Tibial nerve (tissue), 3 donors: ENCODE measurements at regions not wholly inside any gene's neighbourhood (a gene's known extent, or its start where the extent isn't known, plus 50 kb on each side); places are given as distances from the start of the nearest gene placed in this dataset.

Source experiments
- CTCF ChIP-seq, 5 experiments: fragments of 200-600 bp in 3 of 5; fragments of 450-650 bp in 2 of 5; sonication (generic) in 3 of 5; IDR thresholded peaks; one replicate each; pipeline ENCODE4 v1.5.1; 2016 to 2019; ENCODE audit warnings: antibody characterized with exemption in 5 of 5, mild to moderate bottlenecking in 3 of 5, moderate library complexity in 2 of 5
- POLR2A ChIP-seq, 2 donors: fragments of 450-650 bp; IDR thresholded peaks; one replicate each; pipeline ENCODE4 v1.6.1; 2017; ENCODE audit warnings: antibody characterized with exemption in 2 of 2, mild to moderate bottlenecking in 2 of 2, moderate library complexity in 2 of 2

DNA sequence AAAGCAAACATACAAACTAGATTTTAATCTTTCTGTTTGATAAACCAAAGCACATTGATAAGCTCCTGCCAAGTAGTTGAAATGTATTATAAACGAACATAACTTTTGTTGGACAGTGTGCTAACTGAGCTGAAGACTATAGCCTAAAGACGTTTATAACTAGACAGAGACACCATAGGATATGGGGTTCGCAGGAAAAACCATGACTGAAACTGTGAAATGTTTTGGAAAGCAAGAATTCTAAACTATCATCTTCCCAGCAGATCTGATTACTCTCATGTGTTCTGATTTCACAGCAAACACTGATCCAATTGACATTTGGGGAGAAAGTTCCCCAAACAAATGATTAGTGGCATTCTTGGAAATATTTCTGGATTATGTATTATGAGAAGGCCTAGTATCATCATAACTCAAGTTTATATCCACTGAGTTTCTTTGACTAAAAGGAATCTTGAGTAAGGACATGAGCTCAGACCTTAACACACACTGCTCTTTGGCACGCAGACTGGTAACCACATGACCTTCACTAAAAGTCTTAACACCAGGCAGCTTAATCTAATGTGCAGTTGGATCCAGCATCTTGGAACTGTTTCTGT lies 375.2 kb downstream of the ZNF608 start:
- no peak for TF ChIP-seq CTCF (IDR thresholded peaks at IDR 0.05)
- TF ChIP-seq POLR2A (IDR thresholded peaks at IDR 0.05), result no peak
